NCI-H510A (cell line): ENCODE measurements at regions not wholly inside any gene's neighbourhood (a gene's known extent, or its start where the extent isn't known, plus 50 kb on each side); places are given as distances from the start of the nearest gene placed in this dataset.

Source experiments
- DNase-seq: peaks from one replicate; lab custom pipeline; 2025; lab: John Stamatoyannopoulos, UW

- DNase-seq = no peak
Measured at GRCh38 chrX:39984191-39984956, 113.4 kb downstream of the BCOR start.

- no peak for DNase-seq
Measured at GRCh38 chrX:39985071-39985470, 112.7 kb downstream of the BCOR start.

GRCh38 chrX:39985551-39985950 is 112.2 kb downstream of the BCOR start:
- DNase-seq = no peak

- no peak for DNase-seq
Measured at GRCh38 chrX:39988496-39988895, 109.3 kb downstream of the BCOR start.

- no peak for DNase-seq
Measured at GRCh38 chrX:39990388-39990787, 107.4 kb downstream of the BCOR start.

GRCh38 chrX:39992300-39992699 is 105.5 kb downstream of the BCOR start:
- DNase-seq = no peak

GRCh38 chrX:39995457-39995856 is 102.3 kb downstream of the BCOR start:
- DNase-seq = no peak

GRCh38 chrX:39996536-39996935 is 101.2 kb downstream of the BCOR start:
- no peak for DNase-seq

GRCh38 chrX:39998636-39999406 is 98.9 kb downstream of the BCOR start:
- no peak for DNase-seq
